GM19023 (cell line): ENCODE measurements at regions not wholly inside any gene's neighbourhood (a gene's known extent, or its start where the extent isn't known, plus 50 kb on each side); places are given as distances from the start of the nearest gene placed in this dataset.

Source experiments
- ATAC-seq: cut with Tn5 transposase; IDR thresholded peaks from one replicate; pipeline ENCODE4 v1.9.1; 2021; ENCODE audit warnings: mild to moderate bottlenecking, moderate library complexity; ENCODE audit not compliant: unreplicated experiment

GRCh38 chr12:125412506-125412905 lies 347.3 kb downstream of the AACS start:
- no peak for ATAC-seq

GRCh38 chr12:125417446-125417845 lies 352.2 kb downstream of the AACS start:
- ATAC-seq: no peak

- peak; percentile 89 for ATAC-seq
Measured at GRCh38 chr12:125418902-125419564, 353.8 kb downstream of the AACS start.

- ATAC-seq: no peak
Measured at GRCh38 chr12:125424909-125425308, 359.7 kb downstream of the AACS start.

DNA sequence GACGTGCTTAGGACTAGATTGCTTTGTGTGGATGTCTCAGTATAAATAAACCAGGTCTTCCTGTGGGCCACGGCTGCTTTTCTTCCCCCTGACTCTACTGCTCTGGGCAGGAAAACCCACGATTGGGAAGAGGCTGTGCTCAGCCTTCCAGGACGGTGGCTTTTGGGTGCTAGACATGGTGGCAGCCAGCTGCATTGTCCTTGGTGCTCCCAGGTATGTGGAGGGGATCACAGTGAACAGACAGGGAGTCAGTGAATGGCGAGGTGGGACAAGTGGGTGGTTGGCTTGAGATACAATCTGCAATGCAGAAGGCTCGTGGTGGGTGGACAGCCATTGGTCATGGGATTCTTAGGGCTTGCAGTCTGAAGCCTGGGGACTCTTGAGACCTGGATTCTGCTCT lies 366.3 kb downstream of the AACS start:
- ATAC-seq: no peak

DNA sequence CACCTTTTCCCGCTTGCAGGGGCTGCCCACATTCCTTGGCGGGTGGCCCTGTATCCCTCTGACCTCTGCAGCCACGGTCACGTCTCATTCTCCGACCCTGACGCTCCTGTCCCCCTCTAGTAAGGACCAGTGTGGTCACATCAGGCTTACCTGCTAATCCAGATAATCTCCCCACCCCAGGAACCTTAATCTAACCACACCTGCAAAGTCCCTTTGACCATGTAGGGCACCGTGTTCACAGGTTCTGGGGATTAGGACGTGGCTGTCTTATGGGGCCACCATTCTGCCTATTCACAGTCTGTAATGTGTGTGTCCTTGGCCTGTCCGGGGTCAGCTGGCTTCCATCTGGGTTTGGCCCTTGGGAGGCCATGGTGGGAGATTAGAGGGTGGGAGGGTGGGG lies 368.9 kb downstream of the AACS start:
- ATAC-seq: no peak

- ATAC-seq: peak; percentile 83
Measured at GRCh38 chr12:125434936-125435443, 369.8 kb downstream of the AACS start.

GRCh38 chr12:125435871-125436270 lies 370.6 kb downstream of the AACS start:
- ATAC-seq: no peak

DNA sequence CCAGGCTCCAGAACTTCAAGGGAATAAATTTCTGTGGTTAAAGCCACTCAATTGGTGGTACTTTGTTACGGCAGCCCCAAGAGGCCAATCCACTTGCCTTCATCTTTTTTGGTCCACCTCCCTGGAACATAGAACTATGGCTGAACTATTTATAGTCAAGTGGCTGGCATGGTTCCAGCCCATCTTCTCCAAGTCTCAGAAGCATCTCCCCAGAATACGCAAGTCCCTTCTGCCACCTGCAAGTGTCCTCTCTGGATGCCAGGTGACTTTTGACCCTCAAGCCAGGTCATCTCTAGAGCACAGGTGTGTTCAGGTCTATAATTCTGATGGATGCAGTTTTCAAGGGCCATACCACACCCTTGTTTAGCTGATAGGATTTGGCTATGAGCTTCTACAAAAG lies 371.5 kb downstream of the AACS start:
- ATAC-seq: no peak

DNA sequence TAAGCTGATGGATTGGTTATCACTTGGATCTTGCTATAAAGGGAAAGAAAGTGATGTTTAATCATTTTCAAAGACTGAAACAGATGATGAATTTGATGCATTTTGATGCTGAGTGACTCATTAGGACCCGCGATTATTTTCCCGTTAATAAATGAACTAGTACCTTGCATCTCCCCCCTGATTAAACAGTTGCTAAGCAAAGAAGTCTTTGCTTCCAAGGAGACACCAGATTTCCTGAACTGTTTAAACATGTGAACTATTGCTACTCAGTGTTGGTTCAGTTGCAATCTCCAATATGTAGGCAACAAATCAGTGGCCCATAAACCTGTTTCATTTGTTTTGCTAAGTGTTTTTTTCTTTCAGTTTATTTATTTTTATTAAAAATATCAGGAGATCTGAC lies 375.2 kb downstream of the AACS start:
- ATAC-seq: no peak

DNA sequence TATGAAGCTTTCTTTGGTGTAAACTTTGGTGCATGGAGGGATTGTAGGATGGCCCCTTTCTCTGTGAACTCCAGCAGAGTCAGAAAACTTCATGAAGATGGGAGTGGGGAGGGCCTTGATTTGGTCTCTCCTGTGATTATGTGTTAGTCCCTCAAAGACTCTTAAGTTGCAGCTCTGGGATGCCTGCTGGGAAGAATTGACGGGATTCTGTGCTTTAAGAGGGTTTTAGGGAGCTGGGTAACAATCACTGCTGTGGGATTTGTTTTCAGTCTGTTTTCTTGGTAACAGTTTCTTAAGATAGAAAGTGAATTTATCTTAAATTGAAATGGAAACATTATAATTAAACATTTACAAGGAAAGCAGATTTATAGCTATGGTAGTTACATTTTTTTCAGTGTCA lies 378.1 kb downstream of the AACS start:
- no peak for ATAC-seq

GRCh38 chr12:125451408-125451807 lies 386.2 kb downstream of the AACS start:
- ATAC-seq: no peak

GRCh38 chr12:125453751-125454150 lies 388.5 kb downstream of the AACS start:
- no peak for ATAC-seq

DNA sequence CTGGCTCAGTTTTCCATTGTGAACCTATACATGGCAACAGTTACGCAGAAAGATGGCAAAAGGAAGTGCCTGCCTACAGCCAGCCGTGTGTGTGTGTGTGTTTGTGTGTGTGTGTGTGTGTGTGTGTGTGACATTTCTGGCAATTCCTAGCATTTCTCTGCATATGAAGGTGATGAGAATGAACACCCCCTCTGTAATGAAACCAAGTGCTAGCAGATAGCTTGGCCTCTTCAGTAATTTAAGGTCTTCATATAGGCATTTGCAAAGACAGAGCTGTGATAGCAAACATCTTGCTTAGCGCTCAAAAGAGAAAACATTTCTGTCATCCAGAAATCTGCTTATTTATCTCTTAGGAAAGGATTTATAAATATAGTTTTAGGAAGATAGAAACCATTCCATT lies 389.1 kb downstream of the AACS start:
- no peak for ATAC-seq

DNA sequence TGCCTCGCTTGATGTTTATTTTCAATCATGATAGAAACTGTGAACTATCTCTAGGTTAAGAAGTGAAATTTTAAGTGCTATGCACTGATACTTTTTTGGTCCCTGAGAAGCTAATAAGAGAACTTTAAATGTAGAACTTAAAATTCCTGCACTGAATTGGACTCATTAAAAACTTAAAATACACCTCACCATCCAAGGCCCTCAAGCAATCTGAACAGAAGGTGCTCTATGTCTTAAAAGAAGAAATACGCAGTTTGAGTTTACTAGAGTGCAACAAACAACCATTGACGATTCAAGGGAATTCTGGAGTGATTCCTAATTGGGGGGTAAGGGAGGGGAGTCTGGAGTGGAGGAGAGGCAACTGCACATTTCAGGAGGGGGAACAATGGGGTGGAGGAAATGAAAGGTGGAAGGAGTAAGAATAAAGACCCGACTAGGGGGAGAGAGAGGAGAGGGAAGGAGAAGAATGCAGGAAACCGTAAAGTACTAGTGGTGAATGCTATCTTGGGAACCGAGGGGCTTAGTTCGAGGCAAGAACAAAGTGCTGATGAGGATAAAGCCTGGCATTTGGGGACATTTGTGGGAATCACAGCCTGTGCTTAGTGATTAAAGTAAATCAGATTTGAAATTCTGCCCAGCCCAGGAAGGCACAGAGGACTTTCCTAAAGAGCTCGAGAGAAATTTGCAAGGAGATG lies 389.7 kb downstream of the AACS start:
- no peak for ATAC-seq

DNA sequence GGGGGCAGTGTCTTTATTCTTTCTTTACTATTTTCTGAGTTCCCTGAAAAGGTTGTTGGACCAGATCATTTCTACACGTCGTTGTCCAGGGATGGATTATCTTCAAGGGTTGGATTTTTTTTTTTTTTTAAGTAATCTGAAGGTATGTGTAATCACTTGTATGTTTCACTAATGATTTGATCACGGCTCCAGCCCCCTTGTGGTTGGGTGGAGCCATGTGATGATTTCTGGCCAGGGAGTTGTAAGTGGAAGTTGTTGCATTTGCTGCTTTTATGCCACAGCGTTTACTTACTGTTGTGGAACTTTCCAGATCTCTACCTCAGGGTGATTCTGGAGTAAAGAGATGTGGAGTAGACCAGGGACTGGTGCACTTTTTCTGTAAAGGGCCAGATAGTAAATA lies 390.3 kb downstream of the AACS start:
- no peak for ATAC-seq

DNA sequence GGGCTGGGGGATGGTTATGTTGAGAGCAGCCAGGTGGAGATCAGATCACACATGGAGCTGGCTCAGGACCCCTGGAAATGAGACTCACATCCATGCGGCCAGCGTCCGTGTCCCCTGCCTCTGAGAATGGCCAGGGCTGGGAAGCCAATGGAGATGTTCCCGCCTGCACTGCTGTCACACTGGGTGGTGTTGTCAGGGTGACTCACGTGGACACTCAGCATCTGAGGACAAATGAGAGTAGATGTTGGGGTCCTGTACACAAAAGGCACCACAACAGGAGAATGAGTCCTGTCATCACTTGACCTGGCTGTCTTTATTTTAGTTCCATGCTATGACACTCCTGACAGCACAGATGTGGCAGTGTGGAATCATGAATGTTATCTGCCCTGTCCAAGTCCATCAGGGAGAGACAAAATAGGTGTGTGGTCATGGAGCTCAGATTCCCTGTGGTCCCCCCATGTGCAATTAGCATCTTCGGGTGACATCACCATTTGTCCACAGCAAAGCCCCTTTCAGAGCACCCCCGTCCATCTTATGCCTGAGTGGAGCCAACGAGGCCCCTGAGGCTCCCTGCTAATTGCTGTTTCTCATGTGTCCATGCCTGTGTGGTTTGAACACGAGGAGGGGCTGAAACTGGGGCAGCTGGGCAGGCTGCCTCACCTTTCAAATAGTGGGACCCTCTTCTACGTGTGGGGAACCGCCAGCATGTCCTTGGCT lies 393.5 kb downstream of the AACS start:
- ATAC-seq: no peak

DNA sequence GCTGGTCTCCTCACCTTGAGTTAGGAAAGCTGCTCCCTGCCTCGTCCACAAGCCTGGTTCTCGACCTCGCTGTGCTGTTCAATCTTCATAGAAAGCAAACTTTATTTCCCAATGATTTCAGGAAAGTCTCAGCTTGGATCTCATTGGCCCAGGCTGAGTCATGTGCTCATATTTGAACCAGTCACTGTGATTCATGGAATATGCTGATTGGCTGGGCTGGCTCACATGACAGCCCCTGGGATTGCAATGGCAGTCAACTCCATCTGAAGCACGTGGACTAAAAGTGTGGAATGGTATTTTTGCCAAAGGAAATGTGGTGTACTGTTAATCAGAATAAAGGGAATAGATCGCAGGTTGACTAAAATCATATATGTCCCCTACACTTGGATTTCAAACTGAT lies 396.6 kb downstream of the AACS start:
- ATAC-seq: no peak

DNA sequence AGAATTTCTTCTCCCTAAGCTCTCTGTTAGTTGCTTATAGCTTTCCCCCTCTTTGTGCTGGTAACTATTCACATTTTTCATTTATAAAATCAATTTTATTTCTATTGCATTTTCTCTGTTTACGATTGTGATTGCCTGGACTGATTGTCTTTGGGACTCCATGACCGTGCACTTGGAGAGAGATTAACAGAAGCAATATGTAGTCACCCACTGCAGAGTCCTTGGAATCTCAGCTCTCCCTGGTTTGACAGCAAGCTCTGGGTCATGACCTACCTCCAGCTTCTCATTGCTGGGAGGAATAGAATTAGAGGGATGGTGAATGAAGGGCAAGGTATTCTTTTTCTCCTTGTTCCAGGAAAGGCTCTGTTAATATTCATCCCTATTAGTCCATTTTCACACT lies 398.2 kb downstream of the AACS start:
- no peak for ATAC-seq

- ATAC-seq: no peak
Measured at GRCh38 chr12:125467363-125467762, 402.1 kb downstream of the AACS start.

- ATAC-seq: no peak
Measured at GRCh38 chr12:125469683-125470082, 404.4 kb downstream of the AACS start.
